ENCODE measurements at regions not wholly inside any gene's neighbourhood (a gene's known extent, or its start where the extent isn't known, plus 50 kb on each side); places are given as distances from the start of the nearest gene placed in this dataset.

DNA sequence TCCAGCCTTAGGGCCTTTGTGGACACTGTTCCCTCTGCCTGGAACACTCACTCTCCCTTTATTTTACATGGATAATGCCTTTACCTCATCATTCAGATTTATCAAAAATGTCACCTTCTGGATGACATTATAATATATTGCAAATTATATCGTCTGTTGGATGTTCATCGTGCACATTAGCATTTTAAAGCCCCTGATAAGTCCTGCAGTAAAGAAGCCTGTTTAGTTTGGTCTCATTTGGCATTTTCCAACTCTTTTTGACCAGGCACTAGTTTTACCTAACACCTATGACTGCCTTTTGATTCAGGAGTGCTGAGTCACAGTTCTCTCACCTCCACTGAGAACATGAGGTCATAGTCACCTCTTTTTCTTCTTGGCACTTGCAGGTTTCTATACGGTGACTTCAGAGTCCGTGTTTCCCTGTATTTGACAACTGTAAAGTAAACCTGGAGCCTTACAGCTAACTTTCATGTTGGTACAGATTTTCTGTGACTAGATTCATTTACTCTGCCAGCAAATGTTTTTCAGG lies 57.7 kb upstream of the STC2 start:
- no peak for DNase-seq (ENCODE audit: low read depth in 4 of 4, low spot score in 3 of 4)

- DNase-seq (ENCODE audit: low read depth in 4 of 4, low spot score in 3 of 4), result no peak
Measured at GRCh38 chr5:173383711-173384110, 55.5 kb upstream of the STC2 start.

DNA sequence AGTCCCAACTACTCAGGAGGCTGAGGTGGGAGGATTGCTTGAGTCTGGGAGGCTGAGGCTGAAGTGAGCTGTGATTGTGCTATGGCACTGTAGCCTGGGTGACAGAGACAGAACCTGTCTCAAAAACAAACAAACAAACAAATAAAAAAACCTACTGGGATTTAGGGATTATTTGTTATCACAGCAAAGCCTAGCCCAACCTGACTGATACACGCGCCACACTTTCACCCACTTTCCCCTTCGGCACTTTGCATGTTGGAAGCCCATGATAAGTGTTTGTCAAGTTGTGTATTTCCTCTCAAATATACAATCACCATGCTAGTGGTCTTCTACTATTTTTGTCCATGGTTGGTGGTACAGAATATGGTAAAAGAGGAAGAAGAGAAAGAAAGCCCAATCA lies 50.5 kb upstream of the STC2 start:
- no peak for DNase-seq (ENCODE audit: low read depth in 4 of 4, low spot score in 3 of 4)

Data from right renal pelvis (tissue), 4 donors.